Left ventricle myocardium inferior (tissue), 1 donor: ENCODE measurements at regions not wholly inside any gene's neighbourhood (a gene's known extent, or its start where the extent isn't known, plus 50 kb on each side); places are given as distances from the start of the nearest gene placed in this dataset.
"Not testable (repeated sequence)": the region's sequence is repeated elsewhere in the genome, so short reads cannot be mapped to it uniquely, and the experiment has no call there.

Source experiments
- DNase-seq: peaks from one replicate; pipeline ENCODE4 v3.0.0-alpha.2; 2020
- H3K27ac ChIP-seq: fragments of 200-600 bp; replicated peaks from 2 replicates; pipeline ENCODE4 v1.8.0; 2021
- H3K27me3 ChIP-seq: fragments of 200-600 bp; 2 replicates; pipeline ENCODE4 v1.8.0; 2021; ENCODE audit warnings: low read depth
- H3K36me3 ChIP-seq: fragments of 200-600 bp; 2 replicates; pipeline ENCODE4 v1.8.0; 2021
- H3K4me1 ChIP-seq: fragments of 200-600 bp; 2 replicates; pipeline ENCODE4 v1.8.0; 2021
- H3K4me3 ChIP-seq: fragments of 200-600 bp; 2 replicates; pipeline ENCODE4 v1.8.0; 2021; ENCODE audit warnings: mild to moderate bottlenecking, moderate library complexity
- H3K9me3 ChIP-seq: fragments of 200-600 bp; replicated peaks from 2 replicates; pipeline ENCODE4 v1.8.0; 2021
- CTCF ChIP-seq: fragments of 200-600 bp; IDR thresholded peaks from 2 replicates; pipeline ENCODE4 v1.8.0; 2021; ENCODE audit warnings: antibody characterized with exemption, mild to moderate bottlenecking, borderline replicate concordance
- intact Hi-C: fragments of 100-400 bp; cut with micrococcal nuclease; formaldehyde crosslinking; loops from one replicate; pipeline ENCODE4 v1.11.0; 2022
- donor health status: DM: no; HTN: yes; CAD: no; lungs with severe emphysema.

GRCh38 chrX:138874271-138874935 lies 162.9 kb upstream of the FGF13 start:
- Histone ChIP-seq H3K9me3 (no peaks in the 10 kb centered on the region), H3K4me1 (no peaks in the 10 kb centered on the region), H3K27ac (no peak overlapping the region), H3K36me3 (no peaks in the 10 kb centered on the region), H3K4me3 (no peak overlapping the region), H3K27me3 (no peaks in the 10 kb centered on the region)
- no peak for TF ChIP-seq CTCF
- intact Hi-C loops: no loop called here
- no peak for DNase-seq

- intact Hi-C loops, H3K27me3 ChIP-seq, H3K27ac ChIP-seq, H3K9me3 ChIP-seq, H3K4me1 ChIP-seq, H3K36me3 ChIP-seq, DNase-seq, H3K4me3 ChIP-seq: not testable (repeated sequence)
Measured at GRCh38 chrX:138873640-138874039, 162.1 kb upstream of the FGF13 start.

- TF ChIP-seq CTCF: no peak
- Histone ChIP-seq H3K36me3 (no peaks in the 10 kb centered on the region), H3K9me3 (no peaks in the 10 kb centered on the region), H3K27ac (no peak overlapping the region), H3K27me3 (no peaks in the 10 kb centered on the region), H3K4me3 (no peak overlapping the region), H3K4me1 (no peaks in the 10 kb centered on the region)
- no peak for DNase-seq
- intact Hi-C loops: no loop called here
Measured at GRCh38 chrX:138872537-138872936, 161.0 kb upstream of the FGF13 start.

GRCh38 chrX:138871739-138872138 lies 160.2 kb upstream of the FGF13 start:
- no peak for DNase-seq
- Histone ChIP-seq H3K36me3 (no peaks in the 10 kb centered on the region), H3K4me1 (no peaks in the 10 kb centered on the region), H3K27me3 (no peaks in the 10 kb centered on the region), H3K4me3 (no peak overlapping the region), H3K27ac (no peak overlapping the region), H3K9me3 (no peaks in the 10 kb centered on the region)
- TF ChIP-seq CTCF: no peak
- intact Hi-C loops: no loop called here

DNA sequence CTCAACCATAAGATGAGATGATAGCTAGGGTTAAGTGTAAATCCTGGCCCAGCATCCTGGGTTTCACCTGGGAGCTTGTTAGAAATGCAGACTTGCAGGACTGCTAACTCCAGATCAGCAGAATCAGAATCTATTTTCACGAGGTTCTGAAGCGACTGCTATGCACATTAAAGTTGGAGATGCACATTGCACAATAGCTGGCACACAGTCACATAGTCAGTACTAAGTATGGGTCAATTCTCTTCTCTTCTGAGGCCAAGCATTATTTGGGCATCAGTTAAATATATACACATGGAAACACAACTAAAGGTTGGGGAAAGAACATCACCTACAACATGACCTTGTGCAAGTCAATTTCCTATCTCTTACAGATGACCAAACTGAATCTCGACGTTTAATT lies 155.1 kb upstream of the FGF13 start:
- no peaks in the 10 kb centered on the region for H3K4me1 ChIP-seq
- intact Hi-C loops: no loop called here
- H3K36me3 ChIP-seq: no peaks in the 10 kb centered on the region
- no peak overlapping the region for H3K27ac ChIP-seq
- TF ChIP-seq CTCF: no peak
- H3K9me3 ChIP-seq: no peaks in the 10 kb centered on the region
- no peak for DNase-seq
- no peaks in the 10 kb centered on the region for H3K27me3 ChIP-seq
- no peak overlapping the region for H3K4me3 ChIP-seq

- no peak for TF ChIP-seq CTCF
- Histone ChIP-seq H3K27me3 (no peaks in the 10 kb centered on the region), H3K9me3 (no peaks in the 10 kb centered on the region), H3K4me3 (no peak overlapping the region), H3K4me1 (no peaks in the 10 kb centered on the region), H3K36me3 (no peaks in the 10 kb centered on the region), H3K27ac (no peak overlapping the region)
- intact Hi-C loops: no loop called here
- no peak for DNase-seq
Measured at GRCh38 chrX:138865093-138865649, 153.7 kb upstream of the FGF13 start.
